GM10248 (cell line): ENCODE measurements at regions not wholly inside any gene's neighbourhood (a gene's known extent, or its start where the extent isn't known, plus 50 kb on each side); places are given as distances from the start of the nearest gene placed in this dataset.

Source experiments
- CTCF ChIA-PET: fragments of 300-600 bp; sonication (Branson Sonifier 250); formaldehyde crosslinking; extraction: SDS; loops from one replicate; lab custom pipeline; 2021; ENCODE audit warnings: antibody characterized with exemption; lab: Yijun Ruan, JAX
- POLR2A ChIA-PET: fragments of 350-650 bp; sonication (Branson Sonifier 250); formaldehyde crosslinking; extraction: SDS; loops from one replicate; lab custom pipeline; 2020; ENCODE audit warnings: antibody characterized with exemption; lab: Yijun Ruan, JAX
- DNase-seq: peaks from one replicate; pipeline ENCODE4 v3.0.0; 2012; ENCODE audit errors: extremely low spot score
- TF ChIP-seq, protein P1 (sequence below): IDR thresholded peaks from 2 replicates; pipeline ENCODE4 v1.5.1; 2012; ENCODE audit warnings: mild to moderate bottlenecking, low read depth; ENCODE audit errors: extremely low read depth, missing control alignments, control extremely low read depth

DNA sequence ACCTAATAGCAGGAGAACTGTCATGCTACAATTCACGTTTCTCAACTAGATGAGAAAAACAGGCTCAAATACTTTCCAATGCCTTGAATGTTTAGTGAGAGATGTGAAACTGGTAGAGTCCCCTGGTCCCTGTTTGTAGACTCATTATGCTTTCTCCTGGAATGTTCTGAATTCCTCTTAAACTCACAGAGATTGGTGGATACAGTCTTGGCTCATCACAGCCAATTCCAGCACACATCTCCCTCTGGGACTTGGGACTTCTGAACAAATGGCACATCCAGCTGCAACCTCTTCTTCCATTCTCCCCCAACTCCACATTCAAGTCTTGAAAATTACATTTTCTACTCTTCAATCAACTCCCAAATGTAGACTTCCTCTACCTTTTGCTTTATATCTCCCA, 58.4 kb upstream of the NT5C1B start:
- TF ChIP-seq, protein P1, sequence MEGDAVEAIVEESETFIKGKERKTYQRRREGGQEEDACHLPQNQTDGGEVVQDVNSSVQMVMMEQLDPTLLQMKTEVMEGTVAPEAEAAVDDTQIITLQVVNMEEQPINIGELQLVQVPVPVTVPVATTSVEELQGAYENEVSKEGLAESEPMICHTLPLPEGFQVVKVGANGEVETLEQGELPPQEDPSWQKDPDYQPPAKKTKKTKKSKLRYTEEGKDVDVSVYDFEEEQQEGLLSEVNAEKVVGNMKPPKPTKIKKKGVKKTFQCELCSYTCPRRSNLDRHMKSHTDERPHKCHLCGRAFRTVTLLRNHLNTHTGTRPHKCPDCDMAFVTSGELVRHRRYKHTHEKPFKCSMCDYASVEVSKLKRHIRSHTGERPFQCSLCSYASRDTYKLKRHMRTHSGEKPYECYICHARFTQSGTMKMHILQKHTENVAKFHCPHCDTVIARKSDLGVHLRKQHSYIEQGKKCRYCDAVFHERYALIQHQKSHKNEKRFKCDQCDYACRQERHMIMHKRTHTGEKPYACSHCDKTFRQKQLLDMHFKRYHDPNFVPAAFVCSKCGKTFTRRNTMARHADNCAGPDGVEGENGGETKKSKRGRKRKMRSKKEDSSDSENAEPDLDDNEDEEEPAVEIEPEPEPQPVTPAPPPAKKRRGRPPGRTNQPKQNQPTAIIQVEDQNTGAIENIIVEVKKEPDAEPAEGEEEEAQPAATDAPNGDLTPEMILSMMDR = no peak
- ChIA-PET POLR2A (no interaction called here), CTCF (no interaction called here)
- DNase-seq = no peak

DNA sequence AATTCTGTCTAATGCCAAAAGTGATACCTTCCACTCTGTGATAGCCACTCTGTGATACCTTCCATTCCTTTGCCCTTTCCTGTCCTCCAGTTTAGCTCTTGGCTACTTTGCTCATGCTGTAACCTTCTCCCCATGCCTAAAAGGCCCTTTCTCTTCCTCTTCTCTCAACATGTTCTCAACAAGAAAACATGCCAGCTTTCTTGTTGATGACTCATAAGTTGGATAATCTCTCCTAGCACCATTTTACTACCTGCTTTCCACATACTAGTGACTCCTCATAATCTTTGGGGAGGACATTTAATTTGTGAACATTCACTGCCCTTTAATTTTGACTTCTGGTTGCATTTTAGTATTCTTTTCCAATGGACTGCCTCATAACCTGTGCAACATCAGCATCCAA, 55.9 kb upstream of the NT5C1B start:
- ChIA-PET POLR2A (no interaction called here), CTCF (interaction anchor here (0.9 to 1.7 kb wide), 5 partner anchors 9 to 58 kb away, joined by 3 to 4 read pairs (median 3); no protein-coding TSS in a partner anchor)
- DNase-seq = no peak
- TF ChIP-seq, protein P1 = no peak

DNA sequence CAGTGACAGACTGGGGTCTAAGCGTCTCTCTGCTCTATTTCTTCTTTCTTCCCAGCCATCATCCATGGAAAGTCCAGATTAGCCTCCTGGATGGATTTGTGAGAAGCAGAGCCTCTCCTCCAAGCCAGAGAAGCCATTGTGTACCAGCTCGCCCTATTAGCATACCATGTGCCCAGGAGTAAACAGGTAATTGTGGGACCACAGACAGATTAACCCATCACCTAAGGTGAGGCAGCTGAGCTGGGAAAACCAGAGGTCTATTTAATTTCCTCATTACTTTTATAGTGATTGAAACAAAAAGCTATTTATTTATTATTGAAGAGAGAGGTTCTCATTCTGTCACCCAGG, 54.7 kb upstream of the NT5C1B start:
- DNase-seq = no peak
- TF ChIP-seq, protein P1 = no peak
- ChIA-PET CTCF (interaction anchor here (1.7 kb wide), 1 partner anchor 14 kb away, joined by 4 read pairs; no protein-coding TSS in a partner anchor), POLR2A (no interaction called here)

DNA sequence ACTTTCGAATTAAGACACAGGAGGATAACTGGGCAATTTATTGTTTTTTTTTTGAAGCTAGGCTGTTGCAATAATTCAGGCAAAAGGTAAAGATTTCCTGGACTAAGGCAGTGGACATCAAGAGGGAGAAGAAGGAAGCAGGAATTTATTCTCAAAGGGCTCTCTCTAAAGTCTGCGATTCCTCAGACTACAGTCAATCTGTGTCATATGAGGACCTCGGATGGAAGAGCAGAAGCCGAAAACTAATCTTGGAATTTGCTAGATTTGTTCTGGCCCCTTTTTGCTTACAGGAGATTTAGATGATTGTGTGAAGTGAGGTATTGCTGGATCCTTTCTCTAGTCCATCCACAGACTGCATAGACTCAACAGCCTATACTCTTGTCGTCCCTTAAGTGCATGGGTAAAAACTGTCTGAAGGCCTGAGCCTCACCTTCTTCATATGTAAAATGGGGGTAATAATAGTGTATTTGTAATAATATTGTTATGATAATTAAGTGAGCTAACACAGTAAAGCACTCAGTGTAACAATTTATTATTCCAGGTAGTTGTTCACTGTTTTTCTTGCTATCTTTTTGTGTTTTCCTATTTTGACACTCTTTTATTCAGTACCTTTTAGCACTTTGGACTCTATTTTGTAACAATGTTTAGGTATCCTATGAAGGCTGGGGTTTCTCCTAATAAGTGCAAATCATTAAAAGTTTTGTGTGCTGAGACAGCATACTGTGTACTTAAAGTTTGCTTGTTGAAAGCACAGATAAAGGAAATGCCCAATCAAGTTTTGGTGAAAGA, 54.2 kb upstream of the NT5C1B start:
- ChIA-PET POLR2A (no interaction called here), CTCF (no interaction called here)
- DNase-seq = no peak
- TF ChIP-seq, protein P1 = no peak

DNA sequence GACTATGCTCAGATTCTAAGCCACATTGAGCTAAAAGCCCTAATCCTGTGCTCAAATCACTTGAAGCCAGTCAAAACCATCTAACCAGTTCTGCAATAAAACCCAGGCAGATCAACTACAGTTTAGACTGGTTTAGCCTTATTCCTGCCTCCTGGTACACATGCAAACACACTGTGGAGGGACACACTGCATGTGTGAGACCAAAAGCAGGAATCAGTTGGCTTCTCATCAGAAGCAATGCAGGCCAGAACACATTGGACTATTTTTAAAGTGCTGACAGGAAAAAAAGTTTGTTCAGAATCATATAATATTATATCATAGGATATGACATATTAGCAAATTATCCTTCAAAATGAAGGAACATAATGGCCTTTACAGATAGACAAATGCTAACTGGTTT, 52.5 kb upstream of the NT5C1B start:
- ChIA-PET CTCF (no interaction called here), POLR2A (no interaction called here)
- DNase-seq = no peak
- TF ChIP-seq, protein P1 = no peak

DNA sequence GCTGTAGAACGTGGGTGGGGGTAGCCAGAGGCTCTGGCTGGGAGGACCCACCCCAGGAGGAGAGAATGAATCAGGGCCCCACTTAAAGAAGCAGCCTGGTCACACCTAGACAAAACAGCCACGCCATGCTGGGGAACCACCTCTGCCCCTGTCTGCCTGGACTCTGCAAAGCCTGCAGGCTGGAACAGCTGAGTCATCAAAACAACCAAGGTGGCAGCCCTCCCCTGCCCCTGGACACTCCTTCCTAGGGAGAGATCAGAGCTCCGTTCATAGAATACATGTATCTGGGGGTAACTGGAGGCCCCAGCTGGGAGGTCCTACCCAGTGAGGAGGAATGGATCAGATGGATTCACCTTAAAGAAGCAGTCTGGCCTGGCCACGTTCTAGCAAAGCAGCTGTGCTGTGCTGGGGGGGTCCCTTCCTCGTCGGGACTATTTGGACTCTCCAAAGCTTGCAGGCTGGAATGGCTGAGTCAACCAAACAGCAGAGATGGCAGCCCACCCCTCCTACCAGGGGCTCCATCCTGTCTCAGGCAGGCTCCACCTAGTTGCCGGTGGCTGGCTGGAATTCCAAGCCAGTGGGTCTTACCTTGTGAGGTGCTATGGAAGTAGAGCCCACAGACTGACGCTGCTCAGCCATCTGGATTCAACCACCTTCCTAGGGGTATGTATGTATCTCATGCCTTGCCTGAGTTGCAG, 50.5 kb upstream of the NT5C1B start:
- DNase-seq = no peak
- POLR2A ChIA-PET = no interaction called here
- CTCF ChIA-PET = no interaction called here
- TF ChIP-seq, protein P1 = no peak
